Activated B cell treated with CpG ODN at 0.5 μM for 24 hours (primary cell): ENCODE measurements at regions not wholly inside any gene's neighbourhood (a gene's known extent, or its start where the extent isn't known, plus 50 kb on each side); places are given as distances from the start of the nearest gene placed in this dataset.

ENCODE experiments used
- ATAC-seq: fragments of 200-7000 bp; cut with Tn5 transposase; one replicate; pipeline ENCODE4 v1.10.0; 2021; ENCODE audit warnings: low read depth, mild to moderate bottlenecking, moderate library complexity
- CTCF ChIA-PET: fragments of 350-600 bp; sonication (Branson Sonifier 250); formaldehyde crosslinking; loops from one replicate; lab custom pipeline; 2021; ENCODE audit warnings: antibody characterized with exemption; lab: Charles Lee
- POLR2A ChIA-PET: fragments of 350-600 bp; sonication (Branson Sonifier 250); formaldehyde crosslinking; loops from one replicate; lab custom pipeline; 2021; ENCODE audit warnings: antibody characterized with exemption; lab: Charles Lee
- DNase-seq: peaks from one replicate; pipeline ENCODE4 v3.0.0; 2022
- H3K27ac Mint-ChIP-seq: one replicate; pipeline ENCODE4 v1.8.0; 2020; ENCODE audit warnings: mixed read lengths
- H3K27me3 Mint-ChIP-seq: one replicate; pipeline ENCODE4 v1.8.0; 2021; ENCODE audit warnings: mixed read lengths
- H3K36me3 Mint-ChIP-seq: one replicate; pipeline ENCODE4 v1.8.0; 2021; ENCODE audit warnings: low read depth, mixed read lengths
- H3K4me1 Mint-ChIP-seq: one replicate; pipeline ENCODE4 v1.8.0; 2021; ENCODE audit warnings: mixed read lengths
- H3K4me3 Mint-ChIP-seq: one replicate; pipeline ENCODE4 v1.8.0; 2020; ENCODE audit warnings: mild to moderate bottlenecking, mixed read lengths
- H3K9me3 Mint-ChIP-seq: one replicate; pipeline ENCODE4 v1.8.0; 2020; ENCODE audit warnings: mixed read lengths
- CTCF ChIP-seq: fragments of 200-600 bp; IDR thresholded peaks from one replicate; pipeline ENCODE4 v1.8.0; 2022; ENCODE audit warnings: antibody characterized with exemption, mild to moderate bottlenecking
- intact Hi-C: fragments of 100-400 bp; cut with micrococcal nuclease; formaldehyde crosslinking; loops from one replicate; pipeline ENCODE4 v1.15.1; 2024

DNA sequence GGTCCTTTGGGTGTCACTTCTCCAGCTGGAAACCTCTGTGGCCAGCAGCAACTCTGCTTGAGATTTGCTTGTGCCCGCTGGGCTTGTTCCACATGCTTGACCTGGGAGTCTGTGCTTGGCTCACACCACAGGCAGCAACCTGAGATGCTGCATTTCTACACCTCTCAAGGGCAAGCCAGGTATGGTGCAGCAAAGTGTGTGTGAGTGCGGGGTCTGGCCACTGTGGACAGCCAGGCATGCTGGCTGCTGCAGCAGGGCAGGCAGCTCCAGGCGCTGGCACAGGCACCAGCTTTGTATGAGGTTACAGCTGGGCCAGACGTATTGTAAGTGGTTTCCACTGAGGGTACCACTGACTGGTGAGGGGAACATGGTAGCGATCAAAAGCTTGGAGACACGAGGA, 242.0 kb downstream of the PTGER3 start:
- intact Hi-C loops = no loop called here
- Mint-ChIP-seq H3K4me1 (no peaks in the 10 kb centered on the region), H3K36me3 (no peaks in the 10 kb centered on the region), H3K9me3 (peaks cover 10% of the 10 kb centered on the region), H3K4me3 (no peak overlapping the region), H3K27ac (no peak overlapping the region), H3K27me3 (no peaks in the 10 kb centered on the region)
- ChIA-PET POLR2A (no interaction called here), CTCF (no interaction called here)
- TF ChIP-seq CTCF = no peak
- DNase-seq (no peak), ATAC-seq (no peak)

- DNase-seq = no peak
- ChIA-PET CTCF (no interaction called here), POLR2A (no interaction called here)
- H3K36me3 Mint-ChIP-seq = no peaks in the 10 kb centered on the region
- no peak overlapping the region for H3K4me3 Mint-ChIP-seq
- H3K27ac Mint-ChIP-seq = no peak overlapping the region
- no peaks in the 10 kb centered on the region for H3K4me1 Mint-ChIP-seq
- H3K27me3 Mint-ChIP-seq = no peaks in the 10 kb centered on the region
- peaks cover 10% of the 10 kb centered on the region for H3K9me3 Mint-ChIP-seq
- no peak for ATAC-seq
- no peak for TF ChIP-seq CTCF
- intact Hi-C loops = no loop called here
Observed at GRCh38 chr1:70807088-70807664, 240.4 kb downstream of the PTGER3 start.

- POLR2A ChIA-PET = no interaction called here
- intact Hi-C loops = no loop called here
- CTCF ChIA-PET = no interaction called here
- no peak overlapping the region for H3K27ac Mint-ChIP-seq
- peaks cover 9% of the 10 kb centered on the region for H3K9me3 Mint-ChIP-seq
- H3K4me1 Mint-ChIP-seq = no peaks in the 10 kb centered on the region
- no peak for TF ChIP-seq CTCF
- ATAC-seq = no peak
- H3K36me3 Mint-ChIP-seq = no peaks in the 10 kb centered on the region
- H3K4me3 Mint-ChIP-seq = no peak overlapping the region
- DNase-seq = no peak
- H3K27me3 Mint-ChIP-seq = no peaks in the 10 kb centered on the region
Observed at GRCh38 chr1:70809069-70809468, 238.5 kb downstream of the PTGER3 start.

- POLR2A ChIA-PET = no interaction called here
- no peak for ATAC-seq
Observed at GRCh38 chr1:70811815-70812214, 235.8 kb downstream of the PTGER3 start.

DNA sequence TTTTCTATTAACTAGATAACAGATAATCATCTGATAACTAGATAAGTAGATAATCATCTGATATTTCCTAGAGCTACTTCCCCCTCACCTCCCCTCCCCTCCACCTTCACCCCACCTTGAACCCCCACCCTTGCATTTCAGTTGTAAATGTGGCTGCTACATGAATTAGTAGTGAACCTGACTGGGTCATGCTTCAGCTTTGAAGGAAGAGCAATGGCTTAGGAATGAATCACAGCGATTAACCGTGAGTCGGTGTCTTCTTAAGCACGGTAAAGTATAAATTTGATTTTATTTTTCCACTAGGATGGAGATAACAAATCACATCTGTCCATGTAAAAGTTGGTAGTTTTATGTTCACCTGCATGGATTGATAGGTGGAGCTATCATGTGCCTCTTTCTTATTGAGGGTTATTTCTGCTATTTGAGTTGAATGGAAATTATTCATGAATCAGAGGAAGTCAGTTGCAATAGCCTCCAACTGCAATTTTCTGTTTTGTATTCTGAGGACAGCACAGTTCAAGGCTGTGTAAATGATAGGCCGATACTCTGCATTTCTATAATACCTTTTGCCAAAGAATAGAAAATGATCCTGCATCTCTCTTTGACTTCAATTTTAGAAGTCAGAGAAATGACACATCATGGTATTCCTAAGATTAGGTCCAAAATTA, 235.0 kb downstream of the PTGER3 start:
- intact Hi-C loops = no loop called here

More at GRCh38 chr1:70811815-70812214, 235.8 kb downstream of the PTGER3 start:
- TF ChIP-seq CTCF = no peak
- Mint-ChIP-seq H3K27me3 (no peaks in the 10 kb centered on the region), H3K4me3 (no peak overlapping the region), H3K27ac (no peak overlapping the region), H3K9me3 (peaks cover 3% of the 10 kb centered on the region), H3K4me1 (no peaks in the 10 kb centered on the region), H3K36me3 (no peaks in the 10 kb centered on the region)
- DNase-seq = no peak
- CTCF ChIA-PET = no interaction called here
- intact Hi-C loops = no loop called here

More for the DNA sequence above, 235.0 kb downstream of the PTGER3 start:
- POLR2A ChIA-PET = no interaction called here
- Mint-ChIP-seq H3K4me3 (no peak overlapping the region), H3K27ac (no peak overlapping the region), H3K4me1 (no peaks in the 10 kb centered on the region), H3K9me3 (peaks cover 3% of the 10 kb centered on the region), H3K27me3 (no peaks in the 10 kb centered on the region), H3K36me3 (no peaks in the 10 kb centered on the region)
- CTCF ChIA-PET = no interaction called here
- no peak for TF ChIP-seq CTCF
- ATAC-seq = no peak
- no peak for DNase-seq
